Glutamatergic neuron (in vitro differentiated cells): ENCODE measurements at regions not wholly inside any gene's neighbourhood (a gene's known extent, or its start where the extent isn't known, plus 50 kb on each side); places are given as distances from the start of the nearest gene placed in this dataset.
"Not testable (repeated sequence)": the region's sequence is repeated elsewhere in the genome, so short reads cannot be mapped to it uniquely, and the experiment has no call there.

Experiments used
- DNase-seq: peaks from one replicate; pipeline ENCODE4 v3.0.0; 2022
- H3K27ac Mint-ChIP-seq: one replicate; pipeline ENCODE4 v1.8.0; 2020; ENCODE audit warnings: mild to moderate bottlenecking, mixed read lengths, inconsistent platforms; ENCODE audit not compliant: unreplicated experiment
- H3K27me3 Mint-ChIP-seq: one replicate; pipeline ENCODE4 v1.8.0; 2020; ENCODE audit warnings: mild to moderate bottlenecking, moderate library complexity, mixed read lengths, inconsistent platforms; ENCODE audit not compliant: unreplicated experiment
- H3K36me3 Mint-ChIP-seq: one replicate; pipeline ENCODE4 v1.8.0; 2020; ENCODE audit warnings: mild to moderate bottlenecking, mixed read lengths, inconsistent platforms; ENCODE audit not compliant: unreplicated experiment
- H3K4me1 Mint-ChIP-seq: one replicate; pipeline ENCODE4 v1.8.0; 2020; ENCODE audit warnings: mild to moderate bottlenecking, low read depth, mixed read lengths, inconsistent platforms; ENCODE audit not compliant: unreplicated experiment
- H3K4me3 Mint-ChIP-seq: one replicate; pipeline ENCODE4 v1.8.0; 2020; ENCODE audit warnings: mild to moderate bottlenecking, mixed read lengths, inconsistent platforms; ENCODE audit not compliant: unreplicated experiment
- H3K9me3 Mint-ChIP-seq: one replicate; pipeline ENCODE4 v1.8.0; 2020; ENCODE audit warnings: mild to moderate bottlenecking, moderate library complexity, mixed read lengths, inconsistent platforms; ENCODE audit not compliant: unreplicated experiment
- TF ChIP-seq, protein P1 (sequence below): fragments of 200-600 bp; sonication (generic); IDR thresholded peaks from one replicate; pipeline ENCODE4 v1.5.0; 2021; ENCODE audit not compliant: partially characterized antibody, unreplicated experiment

DNA sequence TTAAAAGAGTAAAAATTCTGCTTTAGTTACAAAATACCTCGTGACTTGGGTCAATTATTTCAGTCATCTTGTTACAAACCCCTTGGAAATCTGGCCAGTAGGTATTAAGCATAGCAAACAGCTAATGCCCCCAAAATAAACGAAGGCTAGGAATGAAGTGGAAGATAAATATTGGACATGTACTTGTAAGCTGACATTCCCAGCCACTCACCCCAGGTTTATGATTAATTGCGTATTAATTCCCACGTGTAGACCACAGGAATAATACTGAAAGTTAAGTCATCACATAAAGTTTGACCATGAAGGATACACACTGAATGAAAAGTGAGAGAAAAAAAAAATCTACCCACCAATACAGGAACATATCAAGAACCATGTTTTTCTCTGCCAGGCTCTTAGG lies 936.5 kb upstream of the ADGRB3 start:
- H3K27me3 Mint-ChIP-seq, result no peaks in the 10 kb centered on the region
- no peak for DNase-seq
- no peak overlapping the region for H3K4me3 Mint-ChIP-seq
- no peaks in the 10 kb centered on the region for H3K36me3 Mint-ChIP-seq
- H3K4me1 Mint-ChIP-seq, result no peaks in the 10 kb centered on the region
- H3K27ac Mint-ChIP-seq, result no peak overlapping the region
- TF ChIP-seq, protein P1, sequence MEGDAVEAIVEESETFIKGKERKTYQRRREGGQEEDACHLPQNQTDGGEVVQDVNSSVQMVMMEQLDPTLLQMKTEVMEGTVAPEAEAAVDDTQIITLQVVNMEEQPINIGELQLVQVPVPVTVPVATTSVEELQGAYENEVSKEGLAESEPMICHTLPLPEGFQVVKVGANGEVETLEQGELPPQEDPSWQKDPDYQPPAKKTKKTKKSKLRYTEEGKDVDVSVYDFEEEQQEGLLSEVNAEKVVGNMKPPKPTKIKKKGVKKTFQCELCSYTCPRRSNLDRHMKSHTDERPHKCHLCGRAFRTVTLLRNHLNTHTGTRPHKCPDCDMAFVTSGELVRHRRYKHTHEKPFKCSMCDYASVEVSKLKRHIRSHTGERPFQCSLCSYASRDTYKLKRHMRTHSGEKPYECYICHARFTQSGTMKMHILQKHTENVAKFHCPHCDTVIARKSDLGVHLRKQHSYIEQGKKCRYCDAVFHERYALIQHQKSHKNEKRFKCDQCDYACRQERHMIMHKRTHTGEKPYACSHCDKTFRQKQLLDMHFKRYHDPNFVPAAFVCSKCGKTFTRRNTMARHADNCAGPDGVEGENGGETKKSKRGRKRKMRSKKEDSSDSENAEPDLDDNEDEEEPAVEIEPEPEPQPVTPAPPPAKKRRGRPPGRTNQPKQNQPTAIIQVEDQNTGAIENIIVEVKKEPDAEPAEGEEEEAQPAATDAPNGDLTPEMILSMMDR, result no peak
- no peaks in the 10 kb centered on the region for H3K9me3 Mint-ChIP-seq

DNA sequence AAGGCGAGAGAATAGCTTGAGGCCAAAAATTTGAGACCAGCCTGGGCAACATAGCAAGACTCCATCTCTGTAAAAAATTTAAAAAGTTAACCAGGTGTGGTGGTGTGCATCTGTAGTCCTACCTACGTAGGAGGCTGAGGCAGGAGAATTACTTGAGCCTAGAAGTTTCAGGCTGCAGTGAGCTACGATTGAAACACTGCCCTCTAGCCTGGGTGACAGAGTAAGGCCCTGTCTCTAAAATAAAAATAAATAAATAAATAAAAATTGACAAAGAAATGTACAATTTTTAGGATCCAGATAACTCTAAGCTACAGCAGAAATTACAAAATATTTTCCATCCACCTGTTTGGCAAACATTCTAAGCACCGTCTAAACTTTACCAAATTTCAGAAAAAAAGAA lies 941.0 kb upstream of the ADGRB3 start:
- TF ChIP-seq, protein P1, result no peak
- Mint-ChIP-seq H3K27ac (no peak overlapping the region), H3K4me1 (no peaks in the 10 kb centered on the region), H3K4me3 (no peak overlapping the region), H3K9me3 (no peaks in the 10 kb centered on the region), H3K36me3 (no peaks in the 10 kb centered on the region), H3K27me3 (no peaks in the 10 kb centered on the region)
- no peak for DNase-seq

DNA sequence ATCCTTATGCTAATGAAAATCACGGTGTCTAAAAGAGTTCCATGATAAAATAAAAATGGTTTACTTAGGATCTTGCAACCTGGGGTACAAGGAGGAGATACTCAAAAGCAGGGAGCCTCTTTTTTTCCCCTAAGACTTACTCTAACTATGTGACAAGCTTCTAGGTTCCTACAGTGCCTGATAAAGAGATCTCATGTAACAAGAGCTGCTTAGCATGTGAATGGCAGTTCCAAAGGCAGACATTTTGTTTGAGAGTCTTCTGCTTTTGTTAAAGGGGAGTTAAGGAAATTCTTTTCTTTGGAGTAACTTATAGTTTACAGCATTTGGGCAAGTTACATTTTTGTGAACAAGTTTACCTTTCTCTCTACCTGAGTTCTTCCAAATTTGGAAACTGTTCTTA lies 945.8 kb upstream of the ADGRB3 start:
- no peak for DNase-seq
- Mint-ChIP-seq H3K4me3 (no peak overlapping the region), H3K9me3 (no peaks in the 10 kb centered on the region), H3K27me3 (no peaks in the 10 kb centered on the region), H3K36me3 (no peaks in the 10 kb centered on the region), H3K27ac (no peak overlapping the region), H3K4me1 (no peaks in the 10 kb centered on the region)
- TF ChIP-seq, protein P1, result no peak

DNA sequence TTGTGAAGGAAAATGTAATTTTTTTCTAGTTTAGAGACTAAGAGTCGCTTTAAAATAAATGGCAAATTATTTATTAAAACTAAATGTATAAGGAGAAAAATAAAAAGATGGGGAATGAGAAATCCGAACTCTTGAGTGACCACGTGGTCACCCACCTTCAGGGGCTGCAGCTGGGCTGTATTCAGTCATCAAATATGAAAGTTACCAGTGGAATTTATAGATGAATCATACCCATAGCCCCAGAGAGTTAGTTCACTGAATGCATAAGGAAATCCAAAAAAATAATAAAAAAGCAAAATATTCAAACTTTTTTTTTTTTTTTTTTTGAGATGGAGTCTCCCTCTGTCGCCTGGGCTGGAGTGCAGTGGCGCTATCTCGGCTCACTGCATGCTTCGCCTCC lies 947.7 kb upstream of the ADGRB3 start:
- Mint-ChIP-seq H3K4me1 (no peaks in the 10 kb centered on the region), H3K27me3 (no peaks in the 10 kb centered on the region)
- TF ChIP-seq, protein P1, result no peak

DNA sequence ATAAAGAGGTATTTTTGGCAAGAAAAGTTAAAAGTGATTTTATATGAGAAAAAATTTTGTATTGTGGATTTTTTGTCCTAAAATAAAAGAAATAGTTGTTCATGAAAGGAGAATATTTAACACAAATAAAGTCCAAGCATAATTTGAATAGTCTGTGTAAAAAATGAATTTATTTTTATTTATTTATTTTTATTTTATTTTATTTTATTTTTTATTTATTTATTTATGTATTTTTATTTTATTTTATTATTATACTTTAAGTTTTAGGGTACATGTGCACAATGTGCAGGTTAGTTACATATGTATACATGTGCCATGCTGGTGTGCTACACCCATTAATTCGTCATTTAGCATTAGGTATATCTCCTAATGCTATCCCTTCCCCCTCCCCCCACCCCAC lies 948.9 kb upstream of the ADGRB3 start:
- not testable (repeated sequence) for H3K4me1 Mint-ChIP-seq, H3K36me3 Mint-ChIP-seq, H3K27me3 Mint-ChIP-seq, H3K27ac Mint-ChIP-seq, DNase-seq, H3K9me3 Mint-ChIP-seq, H3K4me3 Mint-ChIP-seq

More for the DNA sequence above, 947.7 kb upstream of the ADGRB3 start:
- Mint-ChIP-seq H3K4me3 (no peak overlapping the region), H3K36me3 (no peaks in the 10 kb centered on the region), H3K27ac (no peak overlapping the region), H3K9me3 (no peaks in the 10 kb centered on the region)
- DNase-seq, result no peak

DNA sequence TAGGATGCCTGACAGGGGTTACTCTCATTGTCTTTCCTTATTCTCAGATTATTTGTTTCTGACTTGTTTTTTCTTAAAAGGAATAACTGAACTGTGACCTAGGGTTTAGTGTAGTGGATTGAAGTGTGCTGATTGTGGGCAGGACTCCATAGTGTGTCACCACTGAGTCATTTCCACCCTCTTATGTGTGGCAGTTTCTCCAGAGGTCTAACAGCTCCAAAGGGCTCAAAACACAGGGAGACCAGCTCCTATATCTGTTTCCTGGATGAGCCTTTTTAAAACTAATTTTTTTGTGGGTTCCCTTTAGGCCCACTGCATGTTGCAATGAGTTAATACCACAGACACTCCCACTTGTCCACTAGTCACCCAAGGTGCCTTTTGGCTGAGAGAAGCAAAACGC lies 951.1 kb upstream of the ADGRB3 start:
- TF ChIP-seq, protein P1, result no peak
- no peak for DNase-seq
- Mint-ChIP-seq H3K4me3 (no peak overlapping the region), H3K4me1 (no peaks in the 10 kb centered on the region), H3K9me3 (no peaks in the 10 kb centered on the region), H3K27ac (no peak overlapping the region), H3K27me3 (no peaks in the 10 kb centered on the region), H3K36me3 (no peaks in the 10 kb centered on the region)
